ENCODE measurements at regions not wholly inside any gene's neighbourhood (a gene's known extent, or its start where the extent isn't known, plus 50 kb on each side); places are given as distances from the start of the nearest gene placed in this dataset.
"Not testable (repeated sequence)": the region's sequence is repeated elsewhere in the genome, so short reads cannot be mapped to it uniquely, and the experiment has no call there.

DNA sequence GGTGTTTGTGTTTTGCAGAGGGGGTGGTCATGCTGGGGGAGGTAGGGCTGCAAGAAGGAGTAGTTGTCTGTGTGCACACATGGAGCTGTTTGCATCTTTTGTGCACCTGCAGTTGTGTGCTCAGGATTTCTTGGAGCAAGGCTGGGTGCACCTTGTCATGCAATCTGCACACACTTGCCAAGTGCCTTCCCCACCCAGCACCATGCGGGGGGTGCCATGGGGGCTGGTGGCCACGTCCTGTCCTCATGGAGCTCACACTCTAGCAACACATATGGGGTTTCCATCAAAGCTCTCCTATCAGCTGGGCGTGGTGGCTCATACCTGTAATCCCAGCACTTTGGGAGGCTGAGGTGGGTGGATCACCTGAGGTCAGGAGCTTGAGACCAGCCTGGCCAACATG lies 111.6 kb downstream of the CRLF3 start:
- not testable (repeated sequence) for TF ChIP-seq NRF1 (conservative IDR thresholded peaks at IDR 0.05; ENCODE audit: low read depth, low read length); CEBPB (IDR thresholded peaks at IDR 0.05; ENCODE audit: borderline replicate concordance in 1 of 2, low read depth in 2 of 2, low read length in 2 of 2)
- TF ChIP-seq, protein P1, sequence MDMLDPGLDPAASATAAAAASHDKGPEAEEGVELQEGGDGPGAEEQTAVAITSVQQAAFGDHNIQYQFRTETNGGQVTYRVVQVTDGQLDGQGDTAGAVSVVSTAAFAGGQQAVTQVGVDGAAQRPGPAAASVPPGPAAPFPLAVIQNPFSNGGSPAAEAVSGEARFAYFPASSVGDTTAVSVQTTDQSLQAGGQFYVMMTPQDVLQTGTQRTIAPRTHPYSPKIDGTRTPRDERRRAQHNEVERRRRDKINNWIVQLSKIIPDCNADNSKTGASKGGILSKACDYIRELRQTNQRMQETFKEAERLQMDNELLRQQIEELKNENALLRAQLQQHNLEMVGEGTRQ (IDR thresholded peaks at IDR 0.05; ENCODE audit: borderline replicate concordance, low read depth, low read length): not testable (repeated sequence)
- TF ChIP-seq, protein P2, sequence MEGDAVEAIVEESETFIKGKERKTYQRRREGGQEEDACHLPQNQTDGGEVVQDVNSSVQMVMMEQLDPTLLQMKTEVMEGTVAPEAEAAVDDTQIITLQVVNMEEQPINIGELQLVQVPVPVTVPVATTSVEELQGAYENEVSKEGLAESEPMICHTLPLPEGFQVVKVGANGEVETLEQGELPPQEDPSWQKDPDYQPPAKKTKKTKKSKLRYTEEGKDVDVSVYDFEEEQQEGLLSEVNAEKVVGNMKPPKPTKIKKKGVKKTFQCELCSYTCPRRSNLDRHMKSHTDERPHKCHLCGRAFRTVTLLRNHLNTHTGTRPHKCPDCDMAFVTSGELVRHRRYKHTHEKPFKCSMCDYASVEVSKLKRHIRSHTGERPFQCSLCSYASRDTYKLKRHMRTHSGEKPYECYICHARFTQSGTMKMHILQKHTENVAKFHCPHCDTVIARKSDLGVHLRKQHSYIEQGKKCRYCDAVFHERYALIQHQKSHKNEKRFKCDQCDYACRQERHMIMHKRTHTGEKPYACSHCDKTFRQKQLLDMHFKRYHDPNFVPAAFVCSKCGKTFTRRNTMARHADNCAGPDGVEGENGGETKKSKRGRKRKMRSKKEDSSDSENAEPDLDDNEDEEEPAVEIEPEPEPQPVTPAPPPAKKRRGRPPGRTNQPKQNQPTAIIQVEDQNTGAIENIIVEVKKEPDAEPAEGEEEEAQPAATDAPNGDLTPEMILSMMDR (IDR thresholded peaks at IDR 0.05 in 2 of 3, conservative IDR thresholded peaks at IDR 0.05 in 1 of 3; ENCODE audit: control insufficient read depth in 2 of 3, extremely low read depth in 1 of 3, insufficient read depth in 1 of 3, low read depth in 3 of 3, low read length in 3 of 3): not testable (repeated sequence)
- TF ChIP-seq, protein P3, sequence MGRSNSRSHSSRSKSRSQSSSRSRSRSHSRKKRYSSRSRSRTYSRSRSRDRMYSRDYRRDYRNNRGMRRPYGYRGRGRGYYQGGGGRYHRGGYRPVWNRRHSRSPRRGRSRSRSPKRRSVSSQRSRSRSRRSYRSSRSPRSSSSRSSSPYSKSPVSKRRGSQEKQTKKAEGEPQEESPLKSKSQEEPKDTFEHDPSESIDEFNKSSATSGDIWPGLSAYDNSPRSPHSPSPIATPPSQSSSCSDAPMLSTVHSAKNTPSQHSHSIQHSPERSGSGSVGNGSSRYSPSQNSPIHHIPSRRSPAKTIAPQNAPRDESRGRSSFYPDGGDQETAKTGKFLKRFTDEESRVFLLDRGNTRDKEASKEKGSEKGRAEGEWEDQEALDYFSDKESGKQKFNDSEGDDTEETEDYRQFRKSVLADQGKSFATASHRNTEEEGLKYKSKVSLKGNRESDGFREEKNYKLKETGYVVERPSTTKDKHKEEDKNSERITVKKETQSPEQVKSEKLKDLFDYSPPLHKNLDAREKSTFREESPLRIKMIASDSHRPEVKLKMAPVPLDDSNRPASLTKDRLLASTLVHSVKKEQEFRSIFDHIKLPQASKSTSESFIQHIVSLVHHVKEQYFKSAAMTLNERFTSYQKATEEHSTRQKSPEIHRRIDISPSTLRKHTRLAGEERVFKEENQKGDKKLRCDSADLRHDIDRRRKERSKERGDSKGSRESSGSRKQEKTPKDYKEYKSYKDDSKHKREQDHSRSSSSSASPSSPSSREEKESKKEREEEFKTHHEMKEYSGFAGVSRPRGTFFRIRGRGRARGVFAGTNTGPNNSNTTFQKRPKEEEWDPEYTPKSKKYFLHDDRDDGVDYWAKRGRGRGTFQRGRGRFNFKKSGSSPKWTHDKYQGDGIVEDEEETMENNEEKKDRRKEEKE (IDR thresholded peaks at IDR 0.05): not testable (repeated sequence)

All from GM12878 (cell line).